ENCODE measurements at regions not wholly inside any gene's neighbourhood (a gene's known extent, or its start where the extent isn't known, plus 50 kb on each side); places are given as distances from the start of the nearest gene placed in this dataset.

GRCh38 chr16:86002178-86002900 is 103.4 kb downstream of the IRF8 start:
- H3K27me3 ChIP-seq, result no peaks in the 10 kb centered on the region
- H3K9ac ChIP-seq (ENCODE audit: low read depth in 2 of 2, low read length in 2 of 2), result no peak overlapping the region
- peaks cover 3% of the 10 kb centered on the region for H3K4me1 ChIP-seq
- H3K27ac ChIP-seq, result no peak overlapping the region
- intact Hi-C loops (cut with DNase I), result no loop called here
- DNase-seq, result no peak
- H3K36me3 ChIP-seq, result no peaks in the 10 kb centered on the region
- no peak overlapping the region for H3K4me3 ChIP-seq
- no peaks in the 10 kb centered on the region for H3K9me3 ChIP-seq
- TF ChIP-seq CTCF (IDR thresholded peaks at IDR 0.05), result no peak

- H3K4me1 ChIP-seq, result no peaks in the 10 kb centered on the region
- H3K27me3 ChIP-seq, result no peaks in the 10 kb centered on the region
- H3K27ac ChIP-seq, result no peak overlapping the region
- TF ChIP-seq CTCF (IDR thresholded peaks at IDR 0.05), result no peak
- no peak overlapping the region for H3K9ac ChIP-seq (ENCODE audit: low read depth in 2 of 2, low read length in 2 of 2)
- intact Hi-C loops (cut with DNase I), result no loop called here
- no peaks in the 10 kb centered on the region for H3K9me3 ChIP-seq
- H3K4me3 ChIP-seq, result no peak overlapping the region
- DNase-seq, result no peak
- H3K36me3 ChIP-seq, result no peaks in the 10 kb centered on the region
Measured at GRCh38 chr16:86007524-86007923, 108.6 kb downstream of the IRF8 start.

DNA sequence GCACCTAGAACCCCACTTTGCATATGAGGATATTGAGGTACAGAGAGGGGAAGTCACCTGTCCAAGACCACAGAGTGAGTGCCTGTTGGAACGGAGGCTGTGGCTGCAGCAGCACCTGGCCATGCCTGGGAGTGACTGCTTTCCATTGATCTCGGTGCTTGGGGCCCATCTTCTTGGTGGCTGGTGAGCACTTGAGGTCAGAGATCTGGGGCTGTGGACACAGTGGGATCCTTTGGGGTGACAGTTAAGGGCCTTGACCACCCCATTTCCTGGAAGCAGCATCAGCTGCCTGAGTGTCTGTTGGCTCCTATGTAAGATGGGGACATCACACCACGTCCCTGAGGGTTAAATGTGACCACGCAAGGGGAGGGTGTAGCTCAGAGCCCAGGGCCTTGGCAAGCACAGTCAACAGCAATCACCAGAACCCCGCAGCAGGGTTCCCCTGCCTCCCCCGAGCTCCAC is 111.7 kb downstream of the IRF8 start:
- Histone ChIP-seq H3K9me3 (no peaks in the 10 kb centered on the region), H3K27ac (no peak overlapping the region), H3K9ac (ENCODE audit: low read depth in 2 of 2, low read length in 2 of 2) (no peak overlapping the region), H3K4me1 (no peaks in the 10 kb centered on the region), H3K4me3 (no peak overlapping the region), H3K27me3 (no peaks in the 10 kb centered on the region), H3K36me3 (no peaks in the 10 kb centered on the region)
- TF ChIP-seq CTCF (IDR thresholded peaks at IDR 0.05), result no peak
- no peak for DNase-seq
- intact Hi-C loops (cut with DNase I), result no loop called here

- intact Hi-C loops (cut with DNase I), result no loop called here
- no peak overlapping the region for H3K9ac ChIP-seq (ENCODE audit: low read depth in 2 of 2, low read length in 2 of 2)
- no peak for DNase-seq
- H3K4me1 ChIP-seq, result no peaks in the 10 kb centered on the region
- no peak overlapping the region for H3K27ac ChIP-seq
- H3K9me3 ChIP-seq, result no peaks in the 10 kb centered on the region
- H3K4me3 ChIP-seq, result no peak overlapping the region
- no peak for TF ChIP-seq CTCF (IDR thresholded peaks at IDR 0.05)
- H3K27me3 ChIP-seq, result no peaks in the 10 kb centered on the region
- no peaks in the 10 kb centered on the region for H3K36me3 ChIP-seq
Measured at GRCh38 chr16:86011532-86011931, 112.6 kb downstream of the IRF8 start.

- Histone ChIP-seq H3K4me3 (no peak overlapping the region), H3K9ac (ENCODE audit: low read depth in 2 of 2, low read length in 2 of 2) (no peak overlapping the region), H3K27ac (no peak overlapping the region), H3K9me3 (no peaks in the 10 kb centered on the region), H3K27me3 (no peaks in the 10 kb centered on the region), H3K36me3 (no peaks in the 10 kb centered on the region), H3K4me1 (no peaks in the 10 kb centered on the region)
- no peak for DNase-seq
- intact Hi-C loops (cut with DNase I), result no loop called here
- TF ChIP-seq CTCF (IDR thresholded peaks at IDR 0.05), result no peak
Measured at GRCh38 chr16:86012221-86012620, 113.3 kb downstream of the IRF8 start.

All from colonic mucosa (tissue), 4 donors.